Upper lobe of left lung (tissue), 6 donors: ENCODE measurements at regions not wholly inside any gene's neighbourhood (a gene's known extent, or its start where the extent isn't known, plus 50 kb on each side); places are given as distances from the start of the nearest gene placed in this dataset.

Experiments
- ATAC-seq, 2 donors: fragments of 200-7000 bp; cut with Tn5 transposase; one replicate each; pipeline ENCODE4 v1.9.1; 2022; ENCODE audit warnings: mild to moderate bottlenecking in 2 of 2, moderate library complexity in 2 of 2; ENCODE audit not compliant: low FRiP score in 2 of 2
- DNase-seq, 2 donors: peaks; one replicate each; pipeline ENCODE4 v3.0.0-alpha.2; 2019 to 2020
- H3K27ac ChIP-seq, 4 donors: fragments of 200-600 bp; sonication (generic); one replicate each; pipeline ENCODE4 v1.5.1; 2016 to 2019
- H3K27me3 ChIP-seq, 4 donors: fragments of 200-600 bp; sonication (generic); one replicate each; pipeline ENCODE4 v1.5.1; 2017 to 2019
- H3K36me3 ChIP-seq, 4 donors: fragments of 200-600 bp; sonication (generic); one replicate each; pipeline ENCODE4 v1.5.1; 2016 to 2019
- H3K4me1 ChIP-seq, 4 donors: fragments of 200-600 bp; sonication (generic); one replicate each; pipeline ENCODE4 v1.5.1; 2018 to 2019
- H3K4me3 ChIP-seq, 4 donors: fragments of 200-600 bp; sonication (generic); one replicate each; pipeline ENCODE4 v1.5.1; 2017 to 2019; ENCODE audit warnings: mild to moderate bottlenecking in 2 of 4, moderate library complexity in 1 of 4
- H3K9me3 ChIP-seq, 4 donors: fragments of 200-600 bp; sonication (generic); one replicate each; pipeline ENCODE4 v1.5.1; 2018 to 2019
- CTCF ChIP-seq, 6 experiments: fragments of 450-650 bp in 4 of 6; fragments of 200-600 bp in 2 of 6; sonication (generic) in 2 of 6; IDR thresholded peaks; one replicate each; pipeline ENCODE4 v1.5.1; 2016 to 2019; ENCODE audit warnings: antibody characterized with exemption in 6 of 6
- EP300 ChIP-seq, 4 donors: sonication (generic); formaldehyde crosslinking; IDR thresholded peaks; one replicate each; pipeline ENCODE4 v1.5.1; 2017; ENCODE audit warnings: antibody characterized with exemption in 4 of 4, control low read depth in 2 of 4
- POLR2A ChIP-seq, 4 donors: fragments of 450-650 bp; IDR thresholded peaks; one replicate each; pipeline ENCODE4 v1.5.1; 2016 to 2017; ENCODE audit warnings: antibody characterized with exemption in 4 of 4, mild to moderate bottlenecking in 2 of 4
- POLR2AphosphoS5 ChIP-seq, 2 donors: sonication (generic); formaldehyde crosslinking; IDR thresholded peaks; one replicate each; pipeline ENCODE4 v1.5.1; 2017; ENCODE audit warnings: antibody characterized with exemption in 2 of 2
- WGBS, 2 donors: methylation state at CpG; one replicate each; pipeline ENCODE4 v1.1.5; 2017 to 2018; 5-methylcytosine and 5-hydroxymethylcytosine counted together
- donor health status: DM: no; HTN: no; CAD: no; lungs with moderate emphysema.
- donor health status: DM: no; HTN: yes; CAD: no; lungs with severe emphysema.

GRCh38 chr14:61923348-61923747 lies 161.1 kb downstream of the SNAPC1 start:
- Histone ChIP-seq H3K4me3 (no peak overlapping the region), H3K27me3 (no peaks in the 10 kb centered on the region), H3K4me1 (no peaks in the 10 kb centered on the region), H3K9me3 (no peaks in the 10 kb centered on the region), H3K27ac (no peak overlapping the region), H3K36me3 (no peaks in the 10 kb centered on the region)
- no peak for TF ChIP-seq CTCF (IDR thresholded peaks at IDR 0.05)
- TF ChIP-seq EP300 (IDR thresholded peaks at IDR 0.05) = no peak
- TF ChIP-seq POLR2A (IDR thresholded peaks at IDR 0.05) = no peak
- TF ChIP-seq POLR2AphosphoS5 (IDR thresholded peaks at IDR 0.05) = no peak
- 14 to 17% methylated on average over 4 of the region's 4 CpGs for WGBS, 2 donors
- no peak for DNase-seq
- ATAC-seq = no peak

- H3K27ac ChIP-seq = no peak overlapping the region
- TF ChIP-seq POLR2AphosphoS5 (IDR thresholded peaks at IDR 0.05) (no peak), EP300 (IDR thresholded peaks at IDR 0.05) (no peak), CTCF (IDR thresholded peaks at IDR 0.05) (no peak), POLR2A (IDR thresholded peaks at IDR 0.05) (no peak)
- no peaks in the 10 kb centered on the region for H3K27me3 ChIP-seq
- DNase-seq (no peak), ATAC-seq (no peak)
- no peak overlapping the region for H3K4me3 ChIP-seq
- no peaks in the 10 kb centered on the region for H3K36me3 ChIP-seq
- H3K4me1 ChIP-seq = no peaks in the 10 kb centered on the region
- 44 to 50% methylated on average over 5 of the region's 5 CpGs for WGBS, 2 donors
- H3K9me3 ChIP-seq = no peaks in the 10 kb centered on the region
Observed at GRCh38 chr14:61925043-61925442, 162.8 kb downstream of the SNAPC1 start.

- WGBS, 2 donors = 81 to 89% methylated on average over 1 of the region's 1 CpG
- TF ChIP-seq POLR2A (IDR thresholded peaks at IDR 0.05) (no peak), EP300 (IDR thresholded peaks at IDR 0.05) (no peak), CTCF (IDR thresholded peaks at IDR 0.05) (no peak), POLR2AphosphoS5 (IDR thresholded peaks at IDR 0.05) (no peak)
- H3K4me3 ChIP-seq = no peak overlapping the region
Observed at GRCh38 chr14:61925732-61926435, 163.7 kb downstream of the SNAPC1 start.

GRCh38 chr14:61927060-61927459 lies 164.8 kb downstream of the SNAPC1 start:
- no peak for ATAC-seq
- TF ChIP-seq CTCF (IDR thresholded peaks at IDR 0.05) = no peak
- no peak for TF ChIP-seq EP300 (IDR thresholded peaks at IDR 0.05)
- TF ChIP-seq POLR2A (IDR thresholded peaks at IDR 0.05) = no peak
- TF ChIP-seq POLR2AphosphoS5 (IDR thresholded peaks at IDR 0.05) = no peak
- Histone ChIP-seq H3K27ac (no peak overlapping the region), H3K4me1 (no peaks in the 10 kb centered on the region), H3K4me3 (no peak overlapping the region), H3K27me3 (no peaks in the 10 kb centered on the region), H3K9me3 (no peaks in the 10 kb centered on the region), H3K36me3 (no peaks in the 10 kb centered on the region)
- 57 to 61% methylated on average over 1 of the region's 1 CpG for WGBS, 2 donors
- DNase-seq = no peak

More at GRCh38 chr14:61925732-61926435, 163.7 kb downstream of the SNAPC1 start:
- Histone ChIP-seq H3K27me3 (no peaks in the 10 kb centered on the region), H3K36me3 (no peaks in the 10 kb centered on the region), H3K4me1 (no peaks in the 10 kb centered on the region), H3K9me3 (no peaks in the 10 kb centered on the region), H3K27ac (no peak overlapping the region)
- no peak for DNase-seq
- no peak for ATAC-seq

GRCh38 chr14:61927520-61927919 lies 165.3 kb downstream of the SNAPC1 start:
- Histone ChIP-seq H3K9me3 (no peaks in the 10 kb centered on the region), H3K27ac (no peak overlapping the region), H3K4me3 (no peak overlapping the region), H3K4me1 (no peaks in the 10 kb centered on the region), H3K36me3 (no peaks in the 10 kb centered on the region), H3K27me3 (no peaks in the 10 kb centered on the region)
- no peak for TF ChIP-seq CTCF (IDR thresholded peaks at IDR 0.05)
- no peak for TF ChIP-seq POLR2AphosphoS5 (IDR thresholded peaks at IDR 0.05)
- no peak for TF ChIP-seq POLR2A (IDR thresholded peaks at IDR 0.05)
- no peak for TF ChIP-seq EP300 (IDR thresholded peaks at IDR 0.05)
- DNase-seq (no peak), ATAC-seq (no peak)
- 42 to 67% methylated on average over 2 of the region's 2 CpGs for WGBS, 2 donors
